ELR (cell line): ENCODE measurements at regions not wholly inside any gene's neighbourhood (a gene's known extent, or its start where the extent isn't known, plus 50 kb on each side); places are given as distances from the start of the nearest gene placed in this dataset.
"Not testable (repeated sequence)": the region's sequence is repeated elsewhere in the genome, so short reads cannot be mapped to it uniquely, and the experiment has no call there.

ENCODE experiments used
- DNase-seq: peaks from one replicate; pipeline ENCODE4 v3.0.0-alpha.2; 2015; ENCODE audit warnings: low read depth

- DNase-seq: peak; percentile 10
Observed at GRCh38 chr4:177242651-177243286, 66.9 kb upstream of the NEIL3 start.

- peak; percentile 40 for DNase-seq
Observed at GRCh38 chr4:177246641-177247584, 62.8 kb upstream of the NEIL3 start.

- DNase-seq: peak; percentile 45
Observed at GRCh38 chr4:177250056-177250696, 59.5 kb upstream of the NEIL3 start.

- no peak for DNase-seq
Observed at GRCh38 chr4:177251237-177251636, 58.4 kb upstream of the NEIL3 start.

- DNase-seq: no peak
Observed at GRCh38 chr4:177255359-177255758, 54.3 kb upstream of the NEIL3 start.

DNA sequence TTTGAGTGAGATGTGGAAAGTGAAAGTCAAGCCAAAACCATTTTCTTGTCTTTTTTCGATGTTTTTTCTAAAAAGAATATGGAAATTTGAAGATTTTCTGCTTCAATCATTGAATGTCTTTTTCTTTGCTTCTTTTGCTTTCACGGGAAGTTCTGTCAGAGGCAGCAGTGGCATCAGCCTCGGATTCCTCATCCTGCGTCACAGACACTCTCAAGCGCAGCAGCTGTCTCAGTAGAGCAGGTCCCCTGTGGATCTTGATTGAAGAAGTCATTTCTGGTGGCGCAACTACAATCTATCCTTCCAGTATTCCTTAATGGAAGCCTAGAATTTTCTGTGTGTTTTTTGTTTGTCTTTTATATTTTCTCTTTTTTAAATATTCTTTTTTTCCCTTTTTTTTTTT, 52.7 kb upstream of the NEIL3 start:
- no peak for DNase-seq

GRCh38 chr4:177259466-177259865, 50.2 kb upstream of the NEIL3 start:
- not testable (repeated sequence) for DNase-seq
